Memory B cell (primary cell): ENCODE measurements at regions not wholly inside any gene's neighbourhood (a gene's known extent, or its start where the extent isn't known, plus 50 kb on each side); places are given as distances from the start of the nearest gene placed in this dataset.

Experiments used
- ATAC-seq: fragments of 150-1000 bp; cut with Tn5 transposase; 2 replicates; pipeline ENCODE4 v1.10.0; 2021; ENCODE audit warnings: low read depth, mild to moderate bottlenecking, moderate library complexity
- DNase-seq, 2 donors: peaks; one replicate each; pipeline ENCODE4 v3.0.0; 2022; ENCODE audit warnings: low spot score in 2 of 2
- H3K27ac Mint-ChIP-seq: one replicate; pipeline ENCODE4 v1.8.0; 2022; ENCODE audit warnings: mild to moderate bottlenecking, moderate library complexity, mixed read lengths
- H3K27me3 Mint-ChIP-seq: one replicate; pipeline ENCODE4 v1.8.0; 2022; ENCODE audit warnings: mixed read lengths
- H3K36me3 Mint-ChIP-seq: one replicate; pipeline ENCODE4 v1.8.0; 2022; ENCODE audit warnings: mild to moderate bottlenecking, mixed read lengths
- H3K4me1 Mint-ChIP-seq: one replicate; pipeline ENCODE4 v1.8.0; 2022; ENCODE audit warnings: mixed read lengths
- H3K4me3 Mint-ChIP-seq: one replicate; pipeline ENCODE4 v1.8.0; 2022; ENCODE audit warnings: mild to moderate bottlenecking, moderate library complexity, mixed read lengths
- H3K9me3 Mint-ChIP-seq: one replicate; pipeline ENCODE4 v1.8.0; 2022; ENCODE audit warnings: mixed read lengths

GRCh38 chr3:3745693-3746092, 53.5 kb upstream of the LRRN1 start:
- Mint-ChIP-seq H3K27me3 (no peaks in the 10 kb centered on the region), H3K4me3 (no peak overlapping the region), H3K27ac (peak overlapping the region; percentile 90), H3K36me3 (peaks cover 8% of the 10 kb centered on the region), H3K9me3 (no peaks in the 10 kb centered on the region), H3K4me1 (peaks cover 38% of the 10 kb centered on the region)
- ATAC-seq (no peak), DNase-seq (no peak)

- Mint-ChIP-seq H3K4me1 (peaks cover 43% of the 10 kb centered on the region), H3K27ac (peak overlapping the region; percentile 90), H3K4me3 (peak overlapping the region; percentile 71), H3K9me3 (no peaks in the 10 kb centered on the region), H3K27me3 (no peaks in the 10 kb centered on the region), H3K36me3 (peaks cover 8% of the 10 kb centered on the region)
- ATAC-seq (peak; percentile 87), DNase-seq (peak in 1 of 2 donors; percentile 5)
These were observed 54.4 kb upstream of the LRRN1 start for GRCh38 chr3:3744826-3745225.

GRCh38 chr3:3743754-3744153, 55.5 kb upstream of the LRRN1 start:
- Mint-ChIP-seq H3K36me3 (peaks cover 6% of the 10 kb centered on the region), H3K27me3 (no peaks in the 10 kb centered on the region), H3K27ac (peak overlapping the region; percentile 90), H3K4me1 (peaks cover 41% of the 10 kb centered on the region), H3K9me3 (no peaks in the 10 kb centered on the region), H3K4me3 (no peak overlapping the region)
- ATAC-seq = no peak
- DNase-seq = no peak

GRCh38 chr3:3740061-3740460, 59.2 kb upstream of the LRRN1 start:
- Mint-ChIP-seq H3K4me3 (no peak overlapping the region), H3K27me3 (peaks cover 2% of the 10 kb centered on the region), H3K36me3 (peaks cover 6% of the 10 kb centered on the region), H3K4me1 (peaks cover 35% of the 10 kb centered on the region), H3K27ac (no peak overlapping the region), H3K9me3 (no peaks in the 10 kb centered on the region)
- no peak for DNase-seq
- ATAC-seq = no peak

- DNase-seq (no peak), ATAC-seq (no peak)
- H3K27ac Mint-ChIP-seq = no peak overlapping the region
- no peak overlapping the region for H3K4me3 Mint-ChIP-seq
- peaks cover 2% of the 10 kb centered on the region for H3K27me3 Mint-ChIP-seq
- no peaks in the 10 kb centered on the region for H3K9me3 Mint-ChIP-seq
- peaks cover 30% of the 10 kb centered on the region for H3K4me1 Mint-ChIP-seq
- peaks cover 6% of the 10 kb centered on the region for H3K36me3 Mint-ChIP-seq
These were observed 59.7 kb upstream of the LRRN1 start for GRCh38 chr3:3739330-3740060.

GRCh38 chr3:3737531-3737930, 61.7 kb upstream of the LRRN1 start:
- no peak overlapping the region for H3K4me3 Mint-ChIP-seq
- DNase-seq (no peak), ATAC-seq (no peak)
- H3K9me3 Mint-ChIP-seq = no peaks in the 10 kb centered on the region
- H3K4me1 Mint-ChIP-seq = peaks cover 14% of the 10 kb centered on the region
- peaks cover 2% of the 10 kb centered on the region for H3K36me3 Mint-ChIP-seq
- H3K27ac Mint-ChIP-seq = no peak overlapping the region
- H3K27me3 Mint-ChIP-seq = peaks cover 2% of the 10 kb centered on the region

- H3K4me1 Mint-ChIP-seq = peaks cover 9% of the 10 kb centered on the region
- peaks cover 4% of the 10 kb centered on the region for H3K27me3 Mint-ChIP-seq
- no peak overlapping the region for H3K4me3 Mint-ChIP-seq
- no peaks in the 10 kb centered on the region for H3K9me3 Mint-ChIP-seq
- no peak overlapping the region for H3K27ac Mint-ChIP-seq
- ATAC-seq (no peak), DNase-seq (no peak)
- peaks cover 2% of the 10 kb centered on the region for H3K36me3 Mint-ChIP-seq
These were observed 63.3 kb upstream of the LRRN1 start for GRCh38 chr3:3735919-3736318.

- peaks cover 4% of the 10 kb centered on the region for H3K27me3 Mint-ChIP-seq
- H3K4me3 Mint-ChIP-seq = no peak overlapping the region
- peaks cover 2% of the 10 kb centered on the region for H3K36me3 Mint-ChIP-seq
- DNase-seq (no peak), ATAC-seq (no peak)
- no peak overlapping the region for H3K27ac Mint-ChIP-seq
- peaks cover 2% of the 10 kb centered on the region for H3K4me1 Mint-ChIP-seq
- H3K9me3 Mint-ChIP-seq = no peaks in the 10 kb centered on the region
These were observed 64.3 kb upstream of the LRRN1 start for GRCh38 chr3:3734881-3735280.

- no peak overlapping the region for H3K4me3 Mint-ChIP-seq
- peaks cover 3% of the 10 kb centered on the region for H3K27me3 Mint-ChIP-seq
- no peaks in the 10 kb centered on the region for H3K36me3 Mint-ChIP-seq
- DNase-seq (no peak), ATAC-seq (no peak)
- no peaks in the 10 kb centered on the region for H3K9me3 Mint-ChIP-seq
- H3K4me1 Mint-ChIP-seq = no peaks in the 10 kb centered on the region
- H3K27ac Mint-ChIP-seq = no peak overlapping the region
These were observed 70.0 kb upstream of the LRRN1 start for GRCh38 chr3:3729261-3729660.

- no peak for DNase-seq
- Mint-ChIP-seq H3K4me1 (no peaks in the 10 kb centered on the region), H3K27me3 (peaks cover 3% of the 10 kb centered on the region), H3K9me3 (no peaks in the 10 kb centered on the region), H3K36me3 (no peaks in the 10 kb centered on the region), H3K4me3 (no peak overlapping the region), H3K27ac (no peak overlapping the region)
- ATAC-seq = no peak
These were observed 72.7 kb upstream of the LRRN1 start for GRCh38 chr3:3726549-3726948.

GRCh38 chr3:3714572-3714971, 84.7 kb upstream of the LRRN1 start:
- H3K9me3 Mint-ChIP-seq = peaks cover 4% of the 10 kb centered on the region
- DNase-seq (no peak), ATAC-seq (no peak)
- no peak overlapping the region for H3K4me3 Mint-ChIP-seq
- no peak overlapping the region for H3K27ac Mint-ChIP-seq
- H3K4me1 Mint-ChIP-seq = peaks cover 5% of the 10 kb centered on the region
- peaks cover 2% of the 10 kb centered on the region for H3K27me3 Mint-ChIP-seq
- H3K36me3 Mint-ChIP-seq = peaks cover 6% of the 10 kb centered on the region

GRCh38 chr3:3712971-3713370, 86.3 kb upstream of the LRRN1 start:
- Mint-ChIP-seq H3K9me3 (peaks cover 1% of the 10 kb centered on the region), H3K36me3 (peaks cover 6% of the 10 kb centered on the region), H3K27me3 (no peaks in the 10 kb centered on the region), H3K4me3 (no peak overlapping the region), H3K27ac (no peak overlapping the region), H3K4me1 (peaks cover 2% of the 10 kb centered on the region)
- ATAC-seq (no peak), DNase-seq (no peak)

GRCh38 chr3:3708769-3709115, 90.5 kb upstream of the LRRN1 start:
- no peaks in the 10 kb centered on the region for H3K27me3 Mint-ChIP-seq
- DNase-seq (no peak), ATAC-seq (no peak)
- H3K4me1 Mint-ChIP-seq = no peaks in the 10 kb centered on the region
- peaks cover 3% of the 10 kb centered on the region for H3K36me3 Mint-ChIP-seq
- H3K4me3 Mint-ChIP-seq = no peak overlapping the region
- peaks cover 1% of the 10 kb centered on the region for H3K9me3 Mint-ChIP-seq
- no peak overlapping the region for H3K27ac Mint-ChIP-seq

GRCh38 chr3:3707858-3708768, 91.1 kb upstream of the LRRN1 start:
- ATAC-seq (no peak), DNase-seq (no peak)
- H3K9me3 Mint-ChIP-seq = peaks cover 3% of the 10 kb centered on the region
- H3K4me3 Mint-ChIP-seq = no peak overlapping the region
- H3K27ac Mint-ChIP-seq = no peak overlapping the region
- no peaks in the 10 kb centered on the region for H3K27me3 Mint-ChIP-seq
- H3K36me3 Mint-ChIP-seq = peaks cover 3% of the 10 kb centered on the region
- no peaks in the 10 kb centered on the region for H3K4me1 Mint-ChIP-seq
